GM23338 (cell line): ENCODE measurements at regions not wholly inside any gene's neighbourhood (a gene's known extent, or its start where the extent isn't known, plus 50 kb on each side); places are given as distances from the start of the nearest gene placed in this dataset.

Experiments
- CREB1 ChIP-seq: fragments of 250-450 bp; sonication (Bioruptor Pico); IDR thresholded peaks from 2 replicates; pipeline ENCODE4 v1.5.0; 2020; ENCODE audit warnings: low read depth, mild to moderate bottlenecking, moderate library complexity
- CTCF ChIP-seq, 2 experiments: fragments of 200-600 bp in 1 of 2; sonication (generic) in 1 of 2; conservative IDR thresholded peaks; 2 replicates each; pipeline versions ENCODE4 v1.5.1 to v1.6.1; 2016 to 2017; ENCODE audit warnings: antibody characterized with exemption in 2 of 2, low read depth in 2 of 2, mild to moderate bottlenecking in 2 of 2, moderate library complexity in 1 of 2
- ETS1 ChIP-seq: IDR thresholded peaks from 2 replicates; pipeline ENCODE4 v1.6.1; 2016; ENCODE audit warnings: antibody characterized with exemption
- EZH2 ChIP-seq: fragments of 200-600 bp; sonication (generic); IDR thresholded peaks from one replicate; pipeline ENCODE4 v1.8.0; 2017; ENCODE audit warnings: antibody characterized with exemption, mild to moderate bottlenecking, low read depth; ENCODE audit not compliant: unreplicated experiment
- EZH2phosphoT487 ChIP-seq: fragments of 200-600 bp; sonication (generic); IDR thresholded peaks from one replicate; pipeline ENCODE4 v1.8.1; 2018; ENCODE audit warnings: antibody characterized with exemption; ENCODE audit not compliant: unreplicated experiment
- JUNB ChIP-seq: IDR thresholded peaks from one replicate; pipeline ENCODE4 v1.6.1; 2016; ENCODE audit warnings: antibody characterized with exemption; ENCODE audit not compliant: unreplicated experiment
- POLR2AphosphoS5 ChIP-seq: IDR thresholded peaks from 2 replicates; pipeline ENCODE4 v1.6.1; 2016; ENCODE audit warnings: antibody characterized with exemption, low read depth
- REST ChIP-seq: IDR thresholded peaks from one replicate; pipeline ENCODE4 v1.6.1; 2018; ENCODE audit warnings: antibody characterized with exemption; ENCODE audit not compliant: unreplicated experiment
- STAT1 ChIP-seq: IDR thresholded peaks from one replicate; pipeline ENCODE4 v1.6.1; 2016; ENCODE audit warnings: antibody characterized with exemption; ENCODE audit not compliant: unreplicated experiment
- ZNF114 ChIP-seq: fragments of 250-450 bp; sonication (Bioruptor Pico); IDR thresholded peaks from 2 replicates; pipeline ENCODE4 v1.5.0; 2020; ENCODE audit warnings: mild to moderate bottlenecking, moderate library complexity
- ZNF331 ChIP-seq: fragments of 250-450 bp; sonication (Bioruptor Pico); IDR thresholded peaks from 2 replicates; pipeline ENCODE4 v1.5.0; 2020; ENCODE audit warnings: low read depth, mild to moderate bottlenecking, moderate library complexity

GRCh38 chr6:2410656-2411380 is 165.4 kb upstream of the GMDS start:
- TF ChIP-seq EZH2 (no peak), CTCF (conservative IDR thresholded peaks at IDR 0.05; ENCODE audit: low read depth in 2 of 2) (no peak), REST (no peak), POLR2AphosphoS5 (no peak), CREB1 (CRISPR knock-in tag) (no peak), JUNB (no peak), EZH2phosphoT487 (no peak), ZNF114 (CRISPR knock-in tag) (no peak), ZNF331 (CRISPR knock-in tag) (no peak), STAT1 (no peak), ETS1 (no peak)
